HepG2 (cell line): ENCODE measurements at regions not wholly inside any gene's neighbourhood (a gene's known extent, or its start where the extent isn't known, plus 50 kb on each side); places are given as distances from the start of the nearest gene placed in this dataset.
A peak's percentile ranks its signal among the peaks of the same experiment; 100 is the strongest.

ENCODE experiments used
- ATAC-seq: fragments of 200-7000 bp; cut with Tn5 transposase; 3 replicates; pipeline ENCODE4 v1.9.1; 2020; ENCODE audit warnings: mild to moderate bottlenecking, moderate library complexity
- BruUV-seq: library from RNA; stranded (reverse); fragments of 400-500 nt; replicated peaks from 2 replicates; lab custom pipeline; 2021; lab: Mats Ljungman, UMichigan
- CTCF ChIA-PET: fragments of 300-600 bp; formaldehyde crosslinking; extraction: SDS; loops from one replicate; lab custom pipeline; 2021; ENCODE audit warnings: low total read pairs, inconsistent platforms, low intra/inter-chr PET ratio; lab: Yijun Ruan, JAX
- POLR2A ChIA-PET: fragments of 350-600 bp; sonication (Branson Sonifier 250); formaldehyde crosslinking; loops from one replicate; lab custom pipeline; 2020; ENCODE audit warnings: antibody characterized with exemption, inconsistent platforms; lab: Yijun Ruan, JAX
- DNase-seq: peaks from one replicate; pipeline ENCODE4 v3.0.0-alpha.2; 2015; ENCODE audit warnings: low spot score
- FAIRE-seq: peaks from 3 replicates; lab custom pipeline; 2011; peaks lifted over from hg19 to GRCh38; lab: Jason Lieb, UNC
- H2AFZ ChIP-seq: one replicate; pipeline ENCODE4 v1.6.1; 2011; ENCODE audit warnings: low read length, inconsistent platforms
- H3K27ac ChIP-seq: fragments of 300-600 bp; 3 replicates; pipeline ENCODE4 v1.8.0; 2011; ENCODE audit warnings: mixed run types, mild to moderate bottlenecking, mixed read lengths, low read length, inconsistent platforms; ENCODE audit not compliant: insufficient read depth; ENCODE audit errors: extremely low read length
- H3K27me3 ChIP-seq, 2 experiments: fragments of 200-600 bp in 1 of 2; 2 replicates in 1 of 2; 3 replicates in 1 of 2; pipeline versions ENCODE4 v1.6.0 to v1.8.0; 2011; ENCODE audit warnings: low read length in 2 of 2, mild to moderate bottlenecking in 2 of 2, moderate library complexity in 2 of 2, inconsistent platforms in 1 of 2; ENCODE audit not compliant: insufficient read depth in 2 of 2, control insufficient read depth in 1 of 2
- H3K36me3 ChIP-seq, 2 experiments: fragments of 200-600 bp in 1 of 2; replicated peaks in 1 of 2; 2 replicates in 1 of 2; 3 replicates in 1 of 2; pipeline versions ENCODE4 v1.5.1 to v1.8.0; 2011; ENCODE audit warnings: low read length in 2 of 2, inconsistent platforms in 1 of 2; ENCODE audit not compliant: insufficient read depth in 2 of 2, control insufficient read depth in 1 of 2
- H3K4me1 ChIP-seq: 2 replicates; pipeline ENCODE4 v1.5.1; 2012; ENCODE audit warnings: low read length, inconsistent platforms; ENCODE audit not compliant: insufficient read depth
- H3K4me2 ChIP-seq: 2 replicates; pipeline ENCODE4 v1.6.0; 2011; ENCODE audit warnings: low read depth, low read length, inconsistent platforms
- H3K4me3 ChIP-seq, 3 experiments: fragments of 200-600 bp in 1 of 3; sonication (generic), shearing (Covaris generic) in 1 of 3; replicated peaks in 1 of 3; 2 replicates each; pipeline ENCODE4 v1.5.1; 2011 to 2016; ENCODE audit warnings: low read length in 3 of 3, inconsistent platforms in 2 of 3, low read depth in 2 of 3, mild to moderate bottlenecking in 2 of 3, control low read depth in 1 of 3, mixed read lengths in 1 of 3; ENCODE audit not compliant: insufficient read depth in 1 of 3
- H3K79me2 ChIP-seq: one replicate; pipeline ENCODE4 v1.6.1; 2011; ENCODE audit warnings: low read length, inconsistent platforms; ENCODE audit not compliant: insufficient read depth
- H3K9ac ChIP-seq: 2 replicates; pipeline ENCODE4 v1.6.0; 2011; ENCODE audit warnings: mild to moderate bottlenecking, low read depth, low read length, inconsistent platforms; ENCODE audit not compliant: insufficient read depth
- H3K9me3 ChIP-seq: 2 replicates; pipeline ENCODE4 v1.5.1; 2012; ENCODE audit warnings: mild to moderate bottlenecking, low read length
- H4K20me1 ChIP-seq: 2 replicates; pipeline ENCODE4 v1.6.0; 2011; ENCODE audit warnings: inconsistent platforms, mild to moderate bottlenecking, low read length, moderate library complexity; ENCODE audit not compliant: insufficient read depth
- BATF2 ChIP-seq: sonication (generic); formaldehyde crosslinking; IDR thresholded peaks from 2 replicates; pipeline ENCODE4 v1.8.0; 2022; ENCODE audit warnings: mild to moderate bottlenecking, missing genetic modification reagents, moderate library complexity
- CAMTA2 ChIP-seq: sonication (generic); formaldehyde crosslinking; IDR thresholded peaks from 2 replicates; pipeline ENCODE4 v1.4.0; 2020; ENCODE audit warnings: mild to moderate bottlenecking, missing genetic modification reagents, borderline replicate concordance
- EED ChIP-seq: sonication (generic); formaldehyde crosslinking; IDR thresholded peaks from 2 replicates; pipeline ENCODE4 v1.5.0; 2020; ENCODE audit warnings: mild to moderate bottlenecking, missing genetic modification reagents
- JARID2 ChIP-seq: sonication (generic); formaldehyde crosslinking; IDR thresholded peaks from 2 replicates; pipeline ENCODE4 v1.8.1; 2023; ENCODE audit warnings: missing genetic modification reagents, inconsistent platforms; ENCODE audit not compliant: insufficient replicate concordance
- MEF2D ChIP-seq: sonication (generic); formaldehyde crosslinking; IDR thresholded peaks from 2 replicates; pipeline ENCODE4 v1.5.1; 2020; ENCODE audit warnings: mild to moderate bottlenecking, missing genetic modification reagents
- PAWR ChIP-seq: sonication (generic); formaldehyde crosslinking; IDR thresholded peaks from 2 replicates; pipeline ENCODE4 v1.4.0; 2020; ENCODE audit warnings: missing genetic modification reagents, mild to moderate bottlenecking, borderline replicate concordance
- PAXIP1 ChIP-seq: sonication (generic); formaldehyde crosslinking; conservative IDR thresholded peaks from 2 replicates; pipeline ENCODE4 v1.4.0; 2020; ENCODE audit warnings: mild to moderate bottlenecking, missing genetic modification reagents, moderate library complexity
- REL ChIP-seq: sonication (generic); formaldehyde crosslinking; conservative IDR thresholded peaks from 2 replicates; pipeline ENCODE4 v1.8.0; 2022; ENCODE audit warnings: mild to moderate bottlenecking, missing genetic modification reagents, moderate library complexity
- RFX1 ChIP-seq: fragments of 450-650 bp; IDR thresholded peaks from 2 replicates; pipeline ENCODE4 v1.6.1; 2017
- TARDBP ChIP-seq: sonication (generic); formaldehyde crosslinking; IDR thresholded peaks from 2 replicates; pipeline ENCODE4 v1.8.0; 2022; ENCODE audit warnings: mild to moderate bottlenecking, missing genetic modification reagents
- TCF7L2 ChIP-seq: IDR thresholded peaks from 2 replicates; pipeline ENCODE4 v1.6.1; 2011; ENCODE audit warnings: mild to moderate bottlenecking, low read depth, low read length, moderate library complexity
- ZBTB33 ChIP-seq: sonication (generic); formaldehyde crosslinking; IDR thresholded peaks from 2 replicates; pipeline ENCODE4 v1.4.0; 2020; ENCODE audit warnings: missing genetic modification reagents
- ZNF17 ChIP-seq: sonication (generic); formaldehyde crosslinking; IDR thresholded peaks from 2 replicates; pipeline ENCODE4 v1.5.0; 2020; ENCODE audit warnings: mild to moderate bottlenecking, missing genetic modification reagents
- ZNF335 ChIP-seq: sonication (generic); formaldehyde crosslinking; IDR thresholded peaks from 2 replicates; pipeline ENCODE4 v1.4.0; 2020; ENCODE audit warnings: missing genetic modification reagents
- ZNF33A ChIP-seq: sonication (generic); formaldehyde crosslinking; IDR thresholded peaks from 2 replicates; pipeline ENCODE4 v1.5.1; 2020; ENCODE audit warnings: missing genetic modification reagents, mild to moderate bottlenecking, moderate library complexity, borderline replicate concordance
- ZNF615 ChIP-seq: sonication (generic); formaldehyde crosslinking; IDR thresholded peaks from 2 replicates; pipeline ENCODE4 v1.5.0; 2020; ENCODE audit warnings: mild to moderate bottlenecking, missing genetic modification reagents, borderline replicate concordance
- ZNF772 ChIP-seq: sonication (generic); formaldehyde crosslinking; IDR thresholded peaks from 2 replicates; pipeline ENCODE4 v1.5.0; 2020; ENCODE audit warnings: mild to moderate bottlenecking, missing genetic modification reagents
- ZSCAN30 ChIP-seq: sonication (generic); formaldehyde crosslinking; IDR thresholded peaks from 2 replicates; pipeline ENCODE4 v1.5.0; 2020; ENCODE audit warnings: mild to moderate bottlenecking, missing genetic modification reagents
- WGBS: methylation state at CpG from one replicate; pipeline ENCODE4 v1.1.6; 2017; ENCODE audit warnings: low lambda C conversion rate; 5-methylcytosine and 5-hydroxymethylcytosine counted together
- in situ Hi-C: cut with HindIII; loops from 2 replicates; pipeline ENCODE4 v1.10.0; 2017; ENCODE audit warnings: low pct_unique_long_range_greater_than_20kb; ENCODE audit not compliant: extremely low pct_ligation_motif_present
- intact Hi-C: fragments of 100-400 bp; cut with micrococcal nuclease; formaldehyde crosslinking; loops from one replicate; pipeline ENCODE4 v1.10.0; 2022; ENCODE audit not compliant: unreplicated experiment

- DNase-seq = peak; percentile 25
- TF ChIP-seq ZNF615 (CRISPR knock-in tag) (no peak), ZNF17 (CRISPR knock-in tag) (no peak), ZNF335 (CRISPR knock-in tag) (no peak), ZBTB33 (no peak), JARID2 (CRISPR knock-in tag) (no peak), PAWR (CRISPR knock-in tag) (no peak), PAXIP1 (CRISPR knock-in tag) (peak; percentile 4; the same call in 1 of the 2 replicates), REL (CRISPR knock-in tag) (no peak), ZSCAN30 (CRISPR knock-in tag) (no peak), BATF2 (CRISPR knock-in tag) (no peak), ZNF772 (no peak), EED (CRISPR knock-in tag) (no peak), MEF2D (CRISPR knock-in tag) (no peak), RFX1 (no peak), CAMTA2 (no peak), TCF7L2 (no peak), TARDBP (CRISPR knock-in tag) (no peak), ZNF33A (CRISPR knock-in tag) (no peak)
These were observed 201.3 kb upstream of the RASSF8 start for GRCh38 chr12:25757037-25757665.

More at GRCh38 chr12:25757037-25757665, 201.3 kb upstream of the RASSF8 start:
- no peaks in the 10 kb centered on the region for H3K79me2 ChIP-seq
- no peak overlapping the region for H2AFZ ChIP-seq
- H3K4me3 ChIP-seq = no peak overlapping the region
- no peak overlapping the region for H3K9ac ChIP-seq
- H3K4me2 ChIP-seq = 0 out of 2 replicates have a peak overlapping the region, but pooled peaks have one; percentile 36
- ChIA-PET CTCF (no interaction called here), POLR2A (no interaction called here)
- H4K20me1 ChIP-seq = no peaks in the 10 kb centered on the region
- no TSS peak for BruUV-seq
- FAIRE-seq = peak; percentile 4
- H3K27ac ChIP-seq = no peak overlapping the region
- in situ Hi-C loops (no loop called here), intact Hi-C loops (no loop called here)
- no peaks in the 10 kb centered on the region for H3K36me3 ChIP-seq
- H3K27me3 ChIP-seq = no peaks in the 10 kb centered on the region
- H3K4me1 ChIP-seq = peaks cover 13% of the 10 kb centered on the region
- WGBS = 0% methylated on average over 1 of the region's 1 CpG
- no peaks in the 10 kb centered on the region for H3K9me3 ChIP-seq
- peak; percentile 100 for ATAC-seq
